ENCODE measurements at regions not wholly inside any gene's neighbourhood (a gene's known extent, or its start where the extent isn't known, plus 50 kb on each side); places are given as distances from the start of the nearest gene placed in this dataset.

GRCh38 chr11:121358760-121359159 is 66.2 kb downstream of the SC5D start:
- TF ChIP-seq REST (IDR thresholded peaks at IDR 0.05; ENCODE audit: low read depth), result no peak
- TF ChIP-seq FOXM1 (IDR thresholded peaks at IDR 0.05; ENCODE audit: borderline replicate concordance, low read depth), result no peak
- TF ChIP-seq YY1 (IDR thresholded peaks at IDR 0.05; ENCODE audit: low read depth), result no peak
- no peak for TF ChIP-seq TAF1 (IDR thresholded peaks at IDR 0.05; ENCODE audit: low read depth)
- no peak for TF ChIP-seq CREB1 (IDR thresholded peaks at IDR 0.05; ENCODE audit: low read depth)
- no peak for TF ChIP-seq NFIC (IDR thresholded peaks at IDR 0.05)
- no peak for TF ChIP-seq TCF12 (IDR thresholded peaks at IDR 0.05; ENCODE audit: low read depth)
- no peak for TF ChIP-seq EP300 (IDR thresholded peaks at IDR 0.05; ENCODE audit: borderline replicate concordance)
- no peak for TF ChIP-seq USF1 (IDR thresholded peaks at IDR 0.05)
- TF ChIP-seq TEAD4 (IDR thresholded peaks at IDR 0.05), result no peak
- no peak for TF ChIP-seq MAX (IDR thresholded peaks at IDR 0.05)
- no peak for TF ChIP-seq RAD21 (IDR thresholded peaks at IDR 0.05; ENCODE audit: low read depth)
- TF ChIP-seq EGR1 (IDR thresholded peaks at IDR 0.05), result no peak
- TF ChIP-seq CEBPB (IDR thresholded peaks at IDR 0.05), result no peak

GRCh38 chr11:121359591-121359990 is 67.0 kb downstream of the SC5D start:
- TF ChIP-seq CREB1 (IDR thresholded peaks at IDR 0.05; ENCODE audit: low read depth) (no peak), TCF12 (IDR thresholded peaks at IDR 0.05; ENCODE audit: low read depth) (no peak), RAD21 (IDR thresholded peaks at IDR 0.05; ENCODE audit: low read depth) (no peak), REST (IDR thresholded peaks at IDR 0.05; ENCODE audit: low read depth) (no peak), MAX (IDR thresholded peaks at IDR 0.05) (no peak), FOXM1 (IDR thresholded peaks at IDR 0.05; ENCODE audit: borderline replicate concordance, low read depth) (no peak), CEBPB (IDR thresholded peaks at IDR 0.05) (no peak), ZBTB7A (IDR thresholded peaks at IDR 0.05; ENCODE audit: low read depth) (no peak), TAF1 (IDR thresholded peaks at IDR 0.05; ENCODE audit: low read depth) (no peak), EGR1 (IDR thresholded peaks at IDR 0.05) (no peak), YY1 (IDR thresholded peaks at IDR 0.05; ENCODE audit: low read depth) (no peak), USF1 (IDR thresholded peaks at IDR 0.05) (no peak), NFIC (IDR thresholded peaks at IDR 0.05) (no peak), EP300 (IDR thresholded peaks at IDR 0.05; ENCODE audit: borderline replicate concordance) (no peak), TEAD4 (IDR thresholded peaks at IDR 0.05) (no peak)

GRCh38 chr11:121365304-121365703 is 72.7 kb downstream of the SC5D start:
- TF ChIP-seq CEBPB (IDR thresholded peaks at IDR 0.05) (no peak), YY1 (IDR thresholded peaks at IDR 0.05; ENCODE audit: low read depth) (no peak)

GRCh38 chr11:121366038-121366437 is 73.5 kb downstream of the SC5D start:
- TF ChIP-seq TAF1 (IDR thresholded peaks at IDR 0.05; ENCODE audit: low read depth), result no peak
- TF ChIP-seq EGR1 (IDR thresholded peaks at IDR 0.05), result no peak
- no peak for TF ChIP-seq TEAD4 (IDR thresholded peaks at IDR 0.05)
- no peak for TF ChIP-seq MAX (IDR thresholded peaks at IDR 0.05)
- no peak for TF ChIP-seq RAD21 (IDR thresholded peaks at IDR 0.05; ENCODE audit: low read depth)
- TF ChIP-seq CEBPB (IDR thresholded peaks at IDR 0.05), result no peak
- no peak for TF ChIP-seq EP300 (IDR thresholded peaks at IDR 0.05; ENCODE audit: borderline replicate concordance)
- TF ChIP-seq USF1 (IDR thresholded peaks at IDR 0.05), result no peak
- no peak for TF ChIP-seq CREB1 (IDR thresholded peaks at IDR 0.05; ENCODE audit: low read depth)
- no peak for TF ChIP-seq FOXM1 (IDR thresholded peaks at IDR 0.05; ENCODE audit: borderline replicate concordance, low read depth)
- TF ChIP-seq YY1 (IDR thresholded peaks at IDR 0.05; ENCODE audit: low read depth), result no peak
- no peak for TF ChIP-seq ZBTB7A (IDR thresholded peaks at IDR 0.05; ENCODE audit: low read depth)
- TF ChIP-seq TCF12 (IDR thresholded peaks at IDR 0.05; ENCODE audit: low read depth), result no peak

- TF ChIP-seq NFIC (IDR thresholded peaks at IDR 0.05) (peak; percentile 37; the same call in 1 of the 2 replicates), CREB1 (IDR thresholded peaks at IDR 0.05; ENCODE audit: low read depth) (no peak)
Observed at GRCh38 chr11:121367001-121367843, 74.7 kb downstream of the SC5D start.

Data from Ishikawa (cell line).